Activated T-cell treated with anti-CD3 and anti-CD28 coated beads, Interleukin-2, amount 50 U/mL, for 72 hours (primary cell): ENCODE measurements at regions not wholly inside any gene's neighbourhood (a gene's known extent, or its start where the extent isn't known, plus 50 kb on each side); places are given as distances from the start of the nearest gene placed in this dataset.
A peak's percentile ranks its signal among the peaks of the same experiment; 100 is the strongest.
"Not testable (repeated sequence)": the region's sequence is repeated elsewhere in the genome, so short reads cannot be mapped to it uniquely, and the experiment has no call there.

Source experiments
- ATAC-seq, 2 donors: fragments of 150-1000 bp; cut with Tn5 transposase; replicated peaks in 1 of 2; 2 replicates each; pipeline ENCODE4 v1.10.0; 2021; ENCODE audit warnings: moderate library complexity in 2 of 2, mild to moderate bottlenecking in 1 of 2
- DNase-seq, 2 donors: peaks; one replicate each; pipeline ENCODE4 v3.0.0; 2021 to 2022; ENCODE audit warnings: mixed read lengths in 1 of 2
- H3K27ac Mint-ChIP-seq: one replicate; pipeline ENCODE4 v1.8.0; 2022; ENCODE audit warnings: mild to moderate bottlenecking, moderate library complexity, mixed read lengths
- H3K27me3 Mint-ChIP-seq: one replicate; pipeline ENCODE4 v1.8.0; 2022; ENCODE audit warnings: low read depth, mixed read lengths
- H3K36me3 Mint-ChIP-seq, 2 donors: one replicate each; pipeline ENCODE4 v1.8.0; 2022; ENCODE audit warnings: mixed read lengths in 2 of 2, mild to moderate bottlenecking in 1 of 2; ENCODE audit not compliant: insufficient read depth in 2 of 2
- H3K4me1 Mint-ChIP-seq: one replicate; pipeline ENCODE4 v1.8.0; 2022; ENCODE audit warnings: low read depth, mixed read lengths
- H3K4me3 Mint-ChIP-seq, 2 donors: one replicate each; pipeline ENCODE4 v1.8.0; 2022; ENCODE audit warnings: mild to moderate bottlenecking in 2 of 2, mixed read lengths in 2 of 2, moderate library complexity in 2 of 2
- H3K9me3 Mint-ChIP-seq, 2 donors: one replicate each; pipeline ENCODE4 v1.8.0; 2022; ENCODE audit warnings: mixed read lengths in 2 of 2

GRCh38 chr14:71454513-71455332 is 477.5 kb upstream of the RGS6 start:
- Mint-ChIP-seq H3K4me3 (no peak overlapping the region), H3K27ac (no peak overlapping the region), H3K4me1 (peaks cover 33% of the 10 kb centered on the region), H3K27me3 (no peaks in the 10 kb centered on the region), H3K36me3 (peaks cover 1 to 2% of the 10 kb centered on the region in 2 donors), H3K9me3 (no peaks in the 10 kb centered on the region)
- ATAC-seq, result peak in 1 of 2 donors; percentile 29
- no peak for DNase-seq

- Mint-ChIP-seq H3K36me3 (peaks cover 3 to 6% of the 10 kb centered on the region in 2 donors), H3K27me3 (no peaks in the 10 kb centered on the region), H3K27ac (no peak overlapping the region)
Observed at GRCh38 chr14:71460091-71460490, 472.1 kb upstream of the RGS6 start.

GRCh38 chr14:71461617-71462016 is 470.6 kb upstream of the RGS6 start:
- H3K27ac Mint-ChIP-seq, H3K4me1 Mint-ChIP-seq, H3K9me3 Mint-ChIP-seq, ATAC-seq, DNase-seq, H3K36me3 Mint-ChIP-seq, H3K4me3 Mint-ChIP-seq, H3K27me3 Mint-ChIP-seq: not testable (repeated sequence)

More at GRCh38 chr14:71460091-71460490, 472.1 kb upstream of the RGS6 start:
- ATAC-seq (no peak), DNase-seq (no peak)
- Mint-ChIP-seq H3K4me3 (no peak overlapping the region), H3K9me3 (peaks cover 0 to 4% of the 10 kb centered on the region in 2 donors), H3K4me1 (peaks cover 2% of the 10 kb centered on the region)

DNA sequence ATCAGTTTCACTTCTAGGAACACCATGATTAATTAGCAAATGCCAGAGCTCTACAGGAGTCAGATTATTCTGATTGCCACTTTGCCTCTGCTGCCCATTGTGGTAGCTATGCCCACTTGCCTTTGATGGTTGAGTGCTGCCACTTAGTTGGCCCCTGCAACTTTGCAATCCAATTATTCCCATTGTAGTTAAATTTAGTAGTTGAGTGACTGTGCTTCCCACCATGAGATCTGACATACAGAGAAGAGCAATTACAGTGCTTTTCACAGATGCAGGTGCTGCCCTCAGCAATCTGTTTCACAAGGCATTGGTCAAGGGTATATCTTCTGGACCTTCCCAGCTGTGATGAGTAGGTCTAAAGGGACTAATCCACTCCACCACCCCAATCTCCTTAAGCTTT is 468.4 kb upstream of the RGS6 start:
- peaks cover 6 to 7% of the 10 kb centered on the region in 2 donors for H3K9me3 Mint-ChIP-seq
- H3K36me3 Mint-ChIP-seq, result peaks cover 11 to 12% of the 10 kb centered on the region in 2 donors
- H3K4me1 Mint-ChIP-seq, result peaks cover 5% of the 10 kb centered on the region
- no peaks in the 10 kb centered on the region for H3K27me3 Mint-ChIP-seq
- H3K4me3 Mint-ChIP-seq, result no peak overlapping the region
- DNase-seq (no peak), ATAC-seq (no peak)
- H3K27ac Mint-ChIP-seq, result no peak overlapping the region

DNA sequence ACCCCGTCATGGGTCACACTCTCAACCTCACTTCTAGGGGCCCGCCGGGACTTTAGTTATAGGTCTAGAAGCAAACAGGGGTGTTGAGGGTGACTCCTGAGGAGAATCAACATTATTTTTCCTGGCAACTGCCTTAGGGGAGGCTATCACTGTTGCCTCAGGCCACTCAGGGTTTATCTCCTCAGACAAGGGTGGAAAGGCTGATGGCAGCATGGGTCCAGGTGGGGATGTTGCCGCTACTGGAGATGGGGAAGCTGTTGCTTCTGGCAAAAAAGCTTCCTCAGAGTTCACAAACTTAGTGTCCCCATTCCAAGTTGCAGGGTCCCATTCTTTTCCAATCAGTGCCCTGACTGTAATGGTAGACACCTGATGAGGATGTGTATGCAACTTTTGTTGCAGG is 467.4 kb upstream of the RGS6 start:
- no peak overlapping the region for H3K4me3 Mint-ChIP-seq
- H3K27me3 Mint-ChIP-seq, result no peaks in the 10 kb centered on the region
- peaks cover 6 to 7% of the 10 kb centered on the region in 2 donors for H3K9me3 Mint-ChIP-seq
- peaks cover 10% of the 10 kb centered on the region for H3K4me1 Mint-ChIP-seq
- H3K36me3 Mint-ChIP-seq, result peaks cover 11 to 12% of the 10 kb centered on the region in 2 donors
- ATAC-seq (no peak), DNase-seq (no peak)
- H3K27ac Mint-ChIP-seq, result no peak overlapping the region

DNA sequence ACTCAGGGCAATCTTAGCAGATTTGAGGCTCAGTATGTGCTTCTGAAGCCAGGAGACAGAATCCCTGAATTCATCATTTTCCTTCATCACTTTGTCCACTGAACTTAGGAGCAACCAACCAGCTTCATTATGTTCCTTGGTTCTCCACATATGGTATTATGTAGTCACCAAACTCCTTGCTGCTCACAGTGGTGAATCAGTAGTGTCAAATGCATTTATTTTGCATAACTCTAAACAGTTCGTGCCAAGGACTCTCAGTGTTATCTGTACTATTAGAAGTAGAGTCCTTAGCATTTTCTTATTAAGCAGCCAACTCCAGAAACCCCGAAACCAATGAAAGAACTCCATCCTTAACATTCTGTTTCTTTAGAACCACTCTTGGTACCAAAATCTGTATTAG is 466.9 kb upstream of the RGS6 start:
- peaks cover 14% of the 10 kb centered on the region for H3K4me1 Mint-ChIP-seq
- no peak overlapping the region for H3K27ac Mint-ChIP-seq
- no peak overlapping the region for H3K4me3 Mint-ChIP-seq
- H3K27me3 Mint-ChIP-seq, result no peaks in the 10 kb centered on the region
- peaks cover 11 to 12% of the 10 kb centered on the region in 2 donors for H3K36me3 Mint-ChIP-seq
- DNase-seq, result no peak
- H3K9me3 Mint-ChIP-seq, result peaks cover 6 to 7% of the 10 kb centered on the region in 2 donors
- no peak for ATAC-seq

- Mint-ChIP-seq H3K27ac (no peak overlapping the region), H3K36me3 (peaks cover 11 to 12% of the 10 kb centered on the region in 2 donors)
Observed at GRCh38 chr14:71466251-71466650, 466.0 kb upstream of the RGS6 start.

GRCh38 chr14:71466946-71467345 is 465.3 kb upstream of the RGS6 start:
- peaks cover 10 to 11% of the 10 kb centered on the region in 2 donors for H3K36me3 Mint-ChIP-seq

More at GRCh38 chr14:71466251-71466650, 466.0 kb upstream of the RGS6 start:
- no peak for ATAC-seq
- DNase-seq, result no peak
- Mint-ChIP-seq H3K4me1 (peaks cover 16% of the 10 kb centered on the region), H3K9me3 (peaks cover 6 to 7% of the 10 kb centered on the region in 2 donors), H3K4me3 (no peak overlapping the region), H3K27me3 (no peaks in the 10 kb centered on the region)

GRCh38 chr14:71467361-71467811 is 464.8 kb upstream of the RGS6 start:
- ATAC-seq (no peak), DNase-seq (no peak)
- Mint-ChIP-seq H3K4me3 (no peak overlapping the region), H3K9me3 (peaks cover 6 to 7% of the 10 kb centered on the region in 2 donors), H3K27ac (peak overlapping the region; percentile 78), H3K36me3 (peaks cover 10 to 11% of the 10 kb centered on the region in 2 donors), H3K27me3 (no peaks in the 10 kb centered on the region), H3K4me1 (peaks cover 27% of the 10 kb centered on the region)

More at GRCh38 chr14:71466946-71467345, 465.3 kb upstream of the RGS6 start:
- Mint-ChIP-seq H3K27me3 (no peaks in the 10 kb centered on the region), H3K4me3 (no peak overlapping the region), H3K9me3 (peaks cover 6 to 7% of the 10 kb centered on the region in 2 donors), H3K27ac (no peak overlapping the region), H3K4me1 (peaks cover 23% of the 10 kb centered on the region)
- no peak for ATAC-seq
- no peak for DNase-seq

GRCh38 chr14:71468701-71469100 is 463.5 kb upstream of the RGS6 start:
- no peaks in the 10 kb centered on the region for H3K27me3 Mint-ChIP-seq
- DNase-seq, result no peak
- no peak for ATAC-seq
- peaks cover 37% of the 10 kb centered on the region for H3K4me1 Mint-ChIP-seq
- peaks cover 6 to 7% of the 10 kb centered on the region in 2 donors for H3K9me3 Mint-ChIP-seq
- no peak overlapping the region for H3K27ac Mint-ChIP-seq
- H3K4me3 Mint-ChIP-seq, result no peak overlapping the region
- H3K36me3 Mint-ChIP-seq, result peaks cover 10% of the 10 kb centered on the region in 2 donors

- DNase-seq (no peak), ATAC-seq (peak; percentile 27 to 38)
- Mint-ChIP-seq H3K36me3 (peaks cover 6 to 7% of the 10 kb centered on the region in 2 donors), H3K4me1 (peaks cover 48% of the 10 kb centered on the region), H3K27me3 (no peaks in the 10 kb centered on the region), H3K4me3 (no peak overlapping the region), H3K9me3 (peaks cover 2 to 7% of the 10 kb centered on the region in 2 donors), H3K27ac (no peak overlapping the region)
Observed at GRCh38 chr14:71469643-71470335, 462.4 kb upstream of the RGS6 start.

- Mint-ChIP-seq H3K27me3 (no peaks in the 10 kb centered on the region), H3K4me1 (peaks cover 60% of the 10 kb centered on the region), H3K4me3 (peak overlapping the region in 1 of 2 donors; percentile 59), H3K36me3 (peaks cover 6 to 7% of the 10 kb centered on the region in 2 donors), H3K27ac (no peak overlapping the region), H3K9me3 (peaks cover 2 to 7% of the 10 kb centered on the region in 2 donors)
- ATAC-seq (no peak), DNase-seq (no peak)
Observed at GRCh38 chr14:71471634-71472355, 460.4 kb upstream of the RGS6 start.
